ENCODE measurements at regions not wholly inside any gene's neighbourhood (a gene's known extent, or its start where the extent isn't known, plus 50 kb on each side); places are given as distances from the start of the nearest gene placed in this dataset.

DNA sequence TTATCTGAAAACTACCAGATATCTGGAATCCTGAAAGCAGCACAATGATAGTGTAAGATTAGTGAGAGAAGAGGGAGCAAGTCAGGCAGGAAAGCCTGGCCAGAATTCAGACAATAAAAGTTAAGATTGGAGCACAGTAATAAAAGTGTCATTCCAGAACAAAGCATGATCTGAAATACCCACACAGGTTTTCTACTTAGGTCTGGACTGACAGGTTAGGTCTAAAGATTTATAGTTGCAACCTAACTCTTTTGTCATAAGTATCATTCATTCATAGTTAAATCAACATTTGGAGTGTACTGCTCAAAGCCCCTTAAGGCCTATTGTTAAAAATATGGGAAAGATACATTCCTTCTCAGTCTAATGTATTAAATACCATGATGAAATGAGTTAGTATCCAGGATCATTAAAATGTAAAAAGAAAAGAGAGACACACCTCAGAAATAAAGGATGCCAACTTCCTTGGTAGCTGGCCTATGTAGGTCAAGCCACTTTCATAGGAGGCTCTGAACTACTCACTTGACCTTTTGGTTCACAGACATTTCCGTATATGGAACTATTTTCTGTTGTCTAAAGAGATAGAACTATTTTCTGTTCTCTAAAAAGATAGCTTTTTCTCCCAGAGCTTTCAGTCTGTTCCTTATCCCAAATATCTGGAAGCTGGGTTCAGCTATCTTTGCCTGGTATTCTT is 105.2 kb downstream of the FAS start:
- DNase-seq (ENCODE audit: low spot score) (no peak), FAIRE-seq (no peak)

DNA sequence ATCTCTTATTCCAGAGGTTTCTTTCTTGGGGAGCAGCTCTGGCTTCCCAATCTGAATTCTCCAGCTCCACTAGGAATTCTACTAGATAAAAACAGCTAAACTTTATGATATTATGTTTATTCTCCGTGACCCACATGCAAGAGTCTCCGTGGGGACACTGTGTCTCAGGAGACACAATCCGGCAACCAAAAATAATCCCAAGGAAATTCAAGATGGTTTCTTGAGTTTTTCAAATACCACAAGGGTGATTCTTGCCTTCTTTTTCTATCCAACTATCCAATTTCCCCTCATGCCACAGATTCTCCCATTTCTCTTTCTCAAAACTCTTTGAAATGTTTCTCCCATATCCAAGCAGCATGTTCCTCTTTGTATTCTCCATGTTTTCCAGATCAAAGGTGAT is 103.1 kb downstream of the FAS start:
- DNase-seq (ENCODE audit: low spot score) (no peak), FAIRE-seq (no peak)

- DNase-seq (ENCODE audit: low spot score), result no peak
- FAIRE-seq, result no peak
These were observed 102.4 kb downstream of the FAS start for GRCh38 chr10:89092981-89093380.

- FAIRE-seq, result no peak
- no peak for DNase-seq (ENCODE audit: low spot score)
These were observed 101.8 kb downstream of the FAS start for GRCh38 chr10:89092439-89092838.

DNA sequence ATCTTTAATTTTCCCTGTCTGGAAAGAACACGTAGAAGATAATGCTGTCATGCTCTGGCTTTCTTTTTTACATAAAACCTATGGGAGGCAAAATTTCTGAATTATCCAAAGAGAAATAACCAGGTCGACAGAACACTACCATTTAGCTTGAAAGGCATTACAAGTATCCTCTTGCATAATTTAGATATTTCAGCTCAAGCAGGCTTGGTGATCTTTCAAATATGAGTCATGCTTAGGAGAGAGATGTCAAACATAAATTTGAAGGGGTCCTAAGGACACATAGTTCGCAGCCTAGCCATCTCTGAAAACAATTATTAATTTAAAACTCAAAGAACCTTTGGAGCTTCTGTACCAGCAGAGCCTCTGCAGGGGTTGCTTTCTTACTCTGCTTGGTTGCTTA is 100.9 kb downstream of the FAS start:
- FAIRE-seq, result no peak
- no peak for DNase-seq (ENCODE audit: low spot score)

- DNase-seq (ENCODE audit: low spot score) (no peak), FAIRE-seq (no peak)
These were observed 100.3 kb downstream of the FAS start for GRCh38 chr10:89090756-89091445.

GRCh38 chr10:89086801-89087521 is 96.4 kb downstream of the FAS start:
- no peak for FAIRE-seq
- DNase-seq (ENCODE audit: low spot score), result no peak

DNA sequence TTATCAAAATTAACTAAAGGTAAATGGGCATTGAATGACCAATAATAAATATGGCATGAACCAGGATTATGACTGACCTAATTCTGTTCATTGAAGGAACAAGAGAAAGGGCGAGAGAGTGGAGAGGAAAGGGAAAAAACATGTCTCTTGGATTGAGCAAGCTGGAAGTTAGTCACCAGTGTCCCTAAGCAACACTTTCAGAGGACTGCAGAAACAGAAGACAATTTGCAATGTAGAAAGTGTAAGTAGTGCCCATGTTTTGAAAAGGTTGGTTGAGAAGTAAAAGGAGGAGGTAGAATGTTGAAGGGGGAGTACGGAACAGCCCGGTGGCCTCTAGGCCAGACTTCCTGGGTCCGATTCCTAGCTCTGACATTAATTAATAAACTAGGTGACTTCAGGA is 94.6 kb downstream of the FAS start:
- FAIRE-seq, result no peak
- DNase-seq (ENCODE audit: low spot score), result no peak

- FAIRE-seq, result no peak
- DNase-seq (ENCODE audit: low spot score), result no peak
These were observed 91.5 kb downstream of the FAS start for GRCh38 chr10:89082086-89082485.

GRCh38 chr10:89080660-89081059 is 90.1 kb downstream of the FAS start:
- FAIRE-seq (no peak), DNase-seq (ENCODE audit: low spot score) (no peak)

GRCh38 chr10:89079961-89080360 is 89.4 kb downstream of the FAS start:
- DNase-seq (ENCODE audit: low spot score), result no peak
- no peak for FAIRE-seq

DNA sequence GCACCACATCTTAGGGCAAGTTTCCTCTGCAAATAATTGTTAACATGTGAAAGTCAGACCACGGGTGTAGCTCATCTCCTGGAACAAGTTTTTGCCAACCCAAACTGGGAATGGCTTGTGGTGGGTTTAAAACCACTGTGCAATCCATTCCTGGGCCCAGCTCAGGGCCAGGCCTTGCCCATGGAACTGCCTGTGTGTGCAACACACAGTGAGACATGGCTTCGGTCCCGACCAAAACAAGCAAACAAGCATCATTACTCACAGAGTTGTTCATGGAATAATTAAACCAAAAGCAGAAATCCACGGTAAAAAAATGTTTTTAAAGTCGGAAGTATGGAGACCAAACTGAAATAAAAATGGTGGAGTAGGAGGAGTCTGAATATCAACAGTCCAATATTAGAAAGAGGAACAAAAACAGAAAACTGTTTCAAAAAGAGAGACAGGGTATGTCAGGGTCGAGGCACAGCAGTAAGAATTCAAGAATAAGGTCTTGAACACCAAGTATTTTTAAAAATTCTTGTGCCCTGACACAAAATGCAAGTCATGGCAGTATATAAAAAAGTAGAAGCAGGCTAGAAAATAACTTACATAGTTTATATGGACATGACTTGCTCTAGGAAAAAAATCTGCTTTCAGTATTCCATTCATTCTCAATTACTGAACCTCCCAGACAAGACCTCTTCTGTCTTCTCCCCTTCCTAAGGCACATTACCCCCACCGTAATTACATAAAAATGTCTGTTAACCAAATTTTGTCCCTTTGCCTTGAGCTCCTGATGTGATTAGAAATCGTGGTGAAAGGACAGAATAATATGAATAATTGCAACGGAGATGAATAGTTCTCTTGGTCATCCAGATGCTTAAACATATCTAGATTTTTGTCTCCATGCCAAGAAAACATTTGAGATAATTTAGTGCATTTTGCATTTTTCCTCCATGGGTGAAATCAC is 88.4 kb downstream of the FAS start:
- no peak for DNase-seq (ENCODE audit: low spot score)

DNA sequence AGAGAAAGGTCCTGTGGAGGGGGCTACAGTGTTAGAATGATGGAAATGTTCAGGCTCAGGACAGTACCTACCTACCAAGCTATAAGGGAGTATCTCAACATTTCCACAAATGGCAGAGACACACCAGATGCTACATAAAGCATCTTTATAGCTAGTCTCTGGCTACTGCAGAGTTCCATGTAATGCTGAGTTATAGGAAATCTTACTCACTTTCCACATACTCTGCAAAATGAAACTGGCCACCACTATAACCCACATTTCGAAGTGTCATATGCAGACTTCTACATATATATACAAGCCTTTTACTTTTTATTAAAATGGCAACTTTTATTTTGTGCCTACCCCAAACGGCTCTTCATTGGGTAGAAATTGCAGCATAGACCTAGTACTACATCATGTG is 85.5 kb downstream of the FAS start:
- DNase-seq (ENCODE audit: low spot score), result no peak
- no peak for FAIRE-seq

More for the DNA sequence above, 88.4 kb downstream of the FAS start:
- no peak for FAIRE-seq

- no peak for FAIRE-seq
- no peak for DNase-seq (ENCODE audit: low spot score)
These were observed 85.0 kb downstream of the FAS start for GRCh38 chr10:89075631-89076030.

DNA sequence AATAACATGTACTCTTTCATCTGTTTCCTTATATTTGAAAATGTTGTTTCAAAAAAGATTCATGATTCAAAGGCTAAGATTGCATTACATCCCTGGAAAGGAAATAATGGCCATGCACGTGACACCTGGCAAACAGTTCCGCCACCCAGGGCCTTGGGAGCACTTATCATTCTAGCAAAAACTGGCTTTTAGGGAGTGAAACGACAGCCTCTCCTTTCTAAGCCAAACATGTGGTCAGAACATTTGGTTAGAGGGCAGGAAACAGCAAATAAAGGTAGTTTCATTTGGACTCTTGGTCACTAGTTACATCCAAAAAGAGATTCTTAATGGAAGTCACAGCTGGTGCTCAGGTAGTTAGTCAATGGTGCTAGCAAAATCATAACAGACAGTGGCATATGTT is 83.5 kb downstream of the FAS start:
- DNase-seq (ENCODE audit: low spot score) (no peak), FAIRE-seq (no peak)

- FAIRE-seq (no peak), DNase-seq (ENCODE audit: low spot score) (no peak)
These were observed 83.1 kb downstream of the FAS start for GRCh38 chr10:89073719-89074118.

GRCh38 chr10:89069589-89069988 is 79.0 kb downstream of the FAS start:
- FAIRE-seq (no peak), DNase-seq (ENCODE audit: low spot score) (no peak)
